ENCODE measurements at regions not wholly inside any gene's neighbourhood (a gene's known extent, or its start where the extent isn't known, plus 50 kb on each side); places are given as distances from the start of the nearest gene placed in this dataset.

DNA sequence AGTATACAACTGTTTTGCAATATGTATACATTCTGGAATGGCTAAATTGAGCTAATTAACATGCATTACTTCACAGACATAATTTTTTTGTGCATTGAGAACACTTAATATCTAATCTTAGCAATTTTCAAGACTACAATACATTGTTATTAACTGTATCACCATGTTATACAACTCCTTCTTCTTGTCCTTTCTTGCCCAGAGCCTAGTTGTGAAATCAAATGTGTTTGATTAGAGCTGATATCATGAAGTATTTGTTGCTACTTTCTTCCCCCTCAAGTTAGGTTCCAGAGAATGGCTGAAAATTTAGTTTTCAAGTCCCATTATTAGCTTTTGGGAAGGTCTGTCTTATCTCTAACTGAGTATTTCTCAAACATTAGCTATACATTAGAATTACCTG lies 607.8 kb downstream of the PSAT1 start:
- TF ChIP-seq POLR2A (IDR thresholded peaks at IDR 0.05): no peak
- TF ChIP-seq, protein P1, sequence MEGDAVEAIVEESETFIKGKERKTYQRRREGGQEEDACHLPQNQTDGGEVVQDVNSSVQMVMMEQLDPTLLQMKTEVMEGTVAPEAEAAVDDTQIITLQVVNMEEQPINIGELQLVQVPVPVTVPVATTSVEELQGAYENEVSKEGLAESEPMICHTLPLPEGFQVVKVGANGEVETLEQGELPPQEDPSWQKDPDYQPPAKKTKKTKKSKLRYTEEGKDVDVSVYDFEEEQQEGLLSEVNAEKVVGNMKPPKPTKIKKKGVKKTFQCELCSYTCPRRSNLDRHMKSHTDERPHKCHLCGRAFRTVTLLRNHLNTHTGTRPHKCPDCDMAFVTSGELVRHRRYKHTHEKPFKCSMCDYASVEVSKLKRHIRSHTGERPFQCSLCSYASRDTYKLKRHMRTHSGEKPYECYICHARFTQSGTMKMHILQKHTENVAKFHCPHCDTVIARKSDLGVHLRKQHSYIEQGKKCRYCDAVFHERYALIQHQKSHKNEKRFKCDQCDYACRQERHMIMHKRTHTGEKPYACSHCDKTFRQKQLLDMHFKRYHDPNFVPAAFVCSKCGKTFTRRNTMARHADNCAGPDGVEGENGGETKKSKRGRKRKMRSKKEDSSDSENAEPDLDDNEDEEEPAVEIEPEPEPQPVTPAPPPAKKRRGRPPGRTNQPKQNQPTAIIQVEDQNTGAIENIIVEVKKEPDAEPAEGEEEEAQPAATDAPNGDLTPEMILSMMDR (IDR thresholded peaks at IDR 0.05): no peak

Data from thyroid gland (tissue), 4 donors.